H9 (cell line): ENCODE measurements at regions not wholly inside any gene's neighbourhood (a gene's known extent, or its start where the extent isn't known, plus 50 kb on each side); places are given as distances from the start of the nearest gene placed in this dataset.

Experiments
- DNase-seq: peaks from one replicate; pipeline ENCODE4 v3.0.0-alpha.2; 2017
- H2AFZ ChIP-seq: one replicate; pipeline ENCODE4 v1.6.1; 2013; ENCODE audit warnings: mild to moderate bottlenecking, low read length, control low read depth, moderate library complexity
- H2AK5ac ChIP-seq: 2 replicates; pipeline ENCODE4 v1.6.1; 2013; ENCODE audit warnings: low read length, control low read depth, mixed read lengths; ENCODE audit not compliant: insufficient read length
- H2BK120ac ChIP-seq: one replicate; pipeline ENCODE4 v1.6.1; 2013; ENCODE audit warnings: low read depth, mild to moderate bottlenecking, low read length, control low read depth, inconsistent platforms; ENCODE audit not compliant: poor library complexity, severe bottlenecking
- H2BK12ac ChIP-seq: 2 replicates; pipeline ENCODE4 v1.6.1; 2013; ENCODE audit warnings: low read length, control low read depth, mixed read lengths, low read depth; ENCODE audit not compliant: insufficient read length
- H2BK15ac ChIP-seq: 2 replicates; pipeline ENCODE4 v1.6.1; 2013; ENCODE audit warnings: low read depth, low read length, control low read depth
- H2BK20ac ChIP-seq: one replicate; pipeline ENCODE4 v1.6.1; 2013; ENCODE audit warnings: low read depth, mild to moderate bottlenecking, low read length, control low read depth, inconsistent platforms; ENCODE audit not compliant: poor library complexity, severe bottlenecking
- H2BK5ac ChIP-seq: 2 replicates; pipeline ENCODE4 v1.6.1; 2013; ENCODE audit warnings: low read length, control low read depth, mixed read lengths; ENCODE audit not compliant: insufficient read length
- H3K14ac ChIP-seq: 2 replicates; pipeline ENCODE4 v1.6.1; 2013; ENCODE audit warnings: low read length, control low read depth; ENCODE audit not compliant: insufficient read depth
- H3K18ac ChIP-seq: 2 replicates; pipeline ENCODE4 v1.6.1; 2013; ENCODE audit warnings: low read depth, mild to moderate bottlenecking, mixed read lengths, low read length, control low read depth; ENCODE audit not compliant: insufficient read length
- H3K23ac ChIP-seq: 2 replicates; pipeline ENCODE4 v1.6.1; 2013; ENCODE audit warnings: low read length, control low read depth, mixed read lengths, low read depth; ENCODE audit not compliant: insufficient read length
- H3K23me2 ChIP-seq: 2 replicates; pipeline ENCODE4 v1.6.1; 2013; ENCODE audit warnings: low read depth, mild to moderate bottlenecking, mixed read lengths, low read length, control low read depth; ENCODE audit not compliant: insufficient read length, poor library complexity, severe bottlenecking
- H3K27ac ChIP-seq: 2 replicates; pipeline ENCODE4 v1.5.1; 2013; ENCODE audit warnings: low read length, control low read depth, mixed read lengths, low read depth; ENCODE audit not compliant: insufficient read length
- H3K27me3 ChIP-seq: 2 replicates; pipeline ENCODE4 v1.6.1; 2013; ENCODE audit warnings: low read length, control low read depth, inconsistent platforms; ENCODE audit not compliant: insufficient read depth
- H3K4ac ChIP-seq: 2 replicates; pipeline ENCODE4 v1.6.1; 2013; ENCODE audit warnings: low read depth, mild to moderate bottlenecking, control low read depth, inconsistent platforms, low read length, moderate library complexity
- H3K4me1 ChIP-seq: 2 replicates; pipeline ENCODE4 v1.6.1; 2013; ENCODE audit warnings: low read length, control low read depth, inconsistent platforms; ENCODE audit not compliant: insufficient read depth
- H3K4me2 ChIP-seq: 2 replicates; pipeline ENCODE4 v1.6.1; 2013; ENCODE audit warnings: low read length, control low read depth, mixed read lengths; ENCODE audit not compliant: insufficient read length, insufficient read depth
- H3K56ac ChIP-seq: 2 replicates; pipeline ENCODE4 v1.6.1; 2013; ENCODE audit warnings: low read depth, mild to moderate bottlenecking, mixed read lengths, low read length, control low read depth; ENCODE audit not compliant: insufficient read length
- H3K79me1 ChIP-seq: 2 replicates; pipeline ENCODE4 v1.6.1; 2013; ENCODE audit warnings: low read depth, mild to moderate bottlenecking, moderate library complexity, low read length, control low read depth, inconsistent platforms; ENCODE audit not compliant: insufficient read depth, poor library complexity, severe bottlenecking
- H3K79me2 ChIP-seq: 2 replicates; pipeline ENCODE4 v1.6.1; 2013; ENCODE audit warnings: low read length, control low read depth, inconsistent platforms; ENCODE audit not compliant: insufficient read depth
- H3K9ac ChIP-seq: 2 replicates; pipeline ENCODE4 v1.6.1; 2013; ENCODE audit warnings: low read length, control low read depth, mixed read lengths; ENCODE audit not compliant: insufficient read length; ENCODE audit errors: extremely low read depth
- H3K9me3 ChIP-seq: one replicate; pipeline ENCODE4 v1.6.1; 2013; ENCODE audit warnings: low read depth, low read length, inconsistent platforms; ENCODE audit not compliant: control insufficient read depth
- H3T11ph ChIP-seq: one replicate; pipeline ENCODE4 v1.6.1; 2013; ENCODE audit warnings: mild to moderate bottlenecking, low read length, control low read depth, inconsistent platforms
- H4K20me1 ChIP-seq: one replicate; pipeline ENCODE4 v1.6.1; 2013; ENCODE audit not compliant: control insufficient read depth, insufficient read length, insufficient read depth
- H4K5ac ChIP-seq: 2 replicates; pipeline ENCODE4 v1.6.1; 2013; ENCODE audit warnings: low read depth, mild to moderate bottlenecking, mixed read lengths, low read length, control low read depth; ENCODE audit not compliant: insufficient read length
- H4K8ac ChIP-seq: replicated peaks from 2 replicates; pipeline ENCODE4 v1.6.1; 2013; ENCODE audit warnings: low read length, control low read depth, mixed read lengths, low read depth; ENCODE audit not compliant: insufficient read length
- H4K91ac ChIP-seq: 2 replicates; pipeline ENCODE4 v1.6.1; 2013; ENCODE audit warnings: low read depth, mild to moderate bottlenecking, moderate library complexity, mixed read lengths, low read length, control low read depth; ENCODE audit not compliant: insufficient read length
- H3K27ac Mint-ChIP-seq, 3 experiments: 2 replicates in 2 of 3; 3 replicates in 1 of 3; pipeline ENCODE4 v1.8.0; 2020 to 2021; ENCODE audit warnings: mixed read lengths in 3 of 3, mild to moderate bottlenecking in 1 of 3, moderate library complexity in 1 of 3
- H3K27me3 Mint-ChIP-seq: 2 replicates; pipeline ENCODE4 v1.8.0; 2021; ENCODE audit warnings: low read depth, mild to moderate bottlenecking, moderate library complexity, mixed read lengths
- H3K36me3 Mint-ChIP-seq, 3 experiments: 2 replicates in 2 of 3; 3 replicates in 1 of 3; pipeline ENCODE4 v1.8.0; 2020 to 2021; ENCODE audit warnings: low read depth in 3 of 3, mixed read lengths in 3 of 3; ENCODE audit not compliant: insufficient read depth in 1 of 3
- H3K4me1 Mint-ChIP-seq, 2 experiments: 2 replicates each; pipeline ENCODE4 v1.8.0; 2020; ENCODE audit warnings: mixed read lengths in 2 of 2
- H3K4me3 Mint-ChIP-seq, 2 experiments: 2 replicates in 1 of 2; 3 replicates in 1 of 2; pipeline ENCODE4 v1.8.0; 2020 to 2021; ENCODE audit warnings: mild to moderate bottlenecking in 2 of 2, mixed read lengths in 2 of 2, moderate library complexity in 1 of 2
- H3K9me3 Mint-ChIP-seq, 2 experiments: 2 replicates in 1 of 2; 3 replicates in 1 of 2; pipeline ENCODE4 v1.8.0; 2020; ENCODE audit warnings: mild to moderate bottlenecking in 2 of 2, mixed read lengths in 2 of 2, moderate library complexity in 1 of 2
- CTCF ChIP-seq: fragments of 200-600 bp; sonication (generic); conservative IDR thresholded peaks from 3 replicates; pipeline ENCODE4 v1.8.0; 2021; ENCODE audit warnings: antibody characterized with exemption, mild to moderate bottlenecking
- WGBS: extraction: QIAGEN DNeasy Blood & Tissue Kit; methylation state at CpG from one replicate; pipeline ENCODE4 v1.1.7; 2013; ENCODE audit warnings: missing lambda C conversion rate, low lambda C conversion rate, mixed read lengths; ENCODE audit not compliant: insufficient read length; ENCODE audit errors: extremely low coverage; 5-methylcytosine and 5-hydroxymethylcytosine counted together

- no peak overlapping the region for H3K18ac ChIP-seq
- no peak overlapping the region for H2BK120ac ChIP-seq
- H3K9me3 ChIP-seq = no peaks in the 10 kb centered on the region
- H3K79me2 ChIP-seq = no peaks in the 10 kb centered on the region
- H4K8ac ChIP-seq = no peak overlapping the region
- H3K9ac ChIP-seq = no peak overlapping the region
- H2BK5ac ChIP-seq = no peak overlapping the region
- Mint-ChIP-seq H3K4me1 (peaks cover 11 to 27% of the 10 kb centered on the region in 2 experiments), H3K9me3 (no peaks in the 10 kb centered on the region), H3K36me3 (no peaks in the 10 kb centered on the region; a peak in 1 of 7 replicates), H3K4me3 (no peak overlapping the region), H3K27me3 (no peaks in the 10 kb centered on the region), H3K27ac (no peak overlapping the region)
- H3T11ph ChIP-seq = no peak overlapping the region
- H3K79me1 ChIP-seq = no peaks in the 10 kb centered on the region
- no peak overlapping the region for H3K4me2 ChIP-seq
- no peak for TF ChIP-seq CTCF
- H2AFZ ChIP-seq = no peak overlapping the region
- WGBS = no CpG with 5 or more reads among the region's 4 CpGs
- no peaks in the 10 kb centered on the region for H4K20me1 ChIP-seq
- H3K14ac ChIP-seq = no peak overlapping the region
- no peak overlapping the region for H2BK15ac ChIP-seq
- no peak overlapping the region for H2AK5ac ChIP-seq
- no peak overlapping the region for H4K91ac ChIP-seq
- no peak for DNase-seq
- H4K5ac ChIP-seq = no peak overlapping the region
- no peak overlapping the region for H2BK20ac ChIP-seq
- H3K23ac ChIP-seq = no peak overlapping the region
- no peak overlapping the region for H3K4ac ChIP-seq
- H3K27ac ChIP-seq = no peak overlapping the region
- H3K56ac ChIP-seq = no peak overlapping the region
- no peaks in the 10 kb centered on the region; the same call in 1 of the 2 replicates for H3K4me1 ChIP-seq
- no peaks in the 10 kb centered on the region for H3K23me2 ChIP-seq
- no peak overlapping the region for H2BK12ac ChIP-seq
- H3K27me3 ChIP-seq = no peaks in the 10 kb centered on the region
Observed at GRCh38 chr1:57883642-57883995, 459.8 kb upstream of the DAB1 start.
